SK-N-SH treated with all-trans-retinoic acid at 6 μM for 48 hours (cell line): ENCODE measurements at regions not wholly inside any gene's neighbourhood (a gene's known extent, or its start where the extent isn't known, plus 50 kb on each side); places are given as distances from the start of the nearest gene placed in this dataset.

ENCODE experiments used
- ATAC-seq: fragments of 200-7000 bp; cut with Tn5 transposase; 3 replicates; pipeline ENCODE4 v1.9.1; 2020; ENCODE audit warnings: mild to moderate bottlenecking, moderate library complexity
- ARNTL ChIP-seq: fragments of 450-650 bp; formaldehyde crosslinking; IDR thresholded peaks from 2 replicates; pipeline ENCODE4 v1.5.0; 2020; ENCODE audit warnings: low read depth, mild to moderate bottlenecking, moderate library complexity, borderline replicate concordance
- CSDC2 ChIP-seq: fragments of 250-450 bp; sonication (Bioruptor Pico); IDR thresholded peaks from 2 replicates; pipeline ENCODE4 v1.5.0; 2020; ENCODE audit warnings: mild to moderate bottlenecking, moderate library complexity
- GLIS3 ChIP-seq: fragments of 250-450 bp; sonication (Bioruptor Pico); IDR thresholded peaks from 2 replicates; pipeline ENCODE4 v1.5.0; 2020; ENCODE audit warnings: mild to moderate bottlenecking, moderate library complexity
- ISL1 ChIP-seq: fragments of 250-450 bp; sonication (Bioruptor Pico); IDR thresholded peaks from 2 replicates; pipeline ENCODE4 v2.1.2; 2022; ENCODE audit warnings: mild to moderate bottlenecking, moderate library complexity
- OSR1 ChIP-seq: fragments of 250-450 bp; sonication (Bioruptor Pico); IDR thresholded peaks from 2 replicates; pipeline ENCODE4 v1.8.0; 2022; ENCODE audit warnings: moderate library complexity, mild to moderate bottlenecking, inconsistent platforms
- PATZ1 ChIP-seq: fragments of 250-450 bp; sonication (Bioruptor Pico); IDR thresholded peaks from 2 replicates; pipeline ENCODE4 v1.8.0; 2020; ENCODE audit warnings: mild to moderate bottlenecking, moderate library complexity, borderline replicate concordance
- POU6F1 ChIP-seq: fragments of 250-450 bp; sonication (Bioruptor Pico); IDR thresholded peaks from 2 replicates; pipeline ENCODE4 v1.8.0; 2021; ENCODE audit warnings: low read depth, mild to moderate bottlenecking, moderate library complexity, borderline replicate concordance
- RARB ChIP-seq: fragments of 250-450 bp; sonication (Bioruptor Pico); IDR thresholded peaks from 2 replicates; pipeline ENCODE4 v1.8.0; 2021; ENCODE audit warnings: mild to moderate bottlenecking, moderate library complexity
- SNAI2 ChIP-seq: fragments of 250-450 bp; sonication (Bioruptor Pico); IDR thresholded peaks from 2 replicates; pipeline ENCODE4 v1.5.0; 2020; ENCODE audit warnings: mild to moderate bottlenecking, moderate library complexity
- TCF4 ChIP-seq: fragments of 250-450 bp; sonication (Bioruptor Pico); IDR thresholded peaks from 2 replicates; pipeline ENCODE4 v1.8.0; 2021; ENCODE audit warnings: mild to moderate bottlenecking, moderate library complexity, borderline replicate concordance
- TOX ChIP-seq: fragments of 250-450 bp; sonication (Bioruptor Pico); IDR thresholded peaks from 2 replicates; pipeline ENCODE4 v1.8.0; 2021; ENCODE audit warnings: mild to moderate bottlenecking, moderate library complexity, borderline replicate concordance
- ZFP3 ChIP-seq: fragments of 250-450 bp; sonication (Bioruptor Pico); IDR thresholded peaks from 2 replicates; pipeline ENCODE4 v1.5.0; 2020; ENCODE audit warnings: mild to moderate bottlenecking, moderate library complexity
- ZFP30 ChIP-seq: fragments of 450-650 bp; formaldehyde crosslinking; IDR thresholded peaks from 2 replicates; pipeline ENCODE4 v1.5.0; 2022; ENCODE audit warnings: mild to moderate bottlenecking, moderate library complexity
- ZNF565 ChIP-seq: fragments of 450-650 bp; formaldehyde crosslinking; conservative IDR thresholded peaks from 2 replicates; pipeline ENCODE4 v1.5.0; 2020; ENCODE audit warnings: low read depth, mild to moderate bottlenecking, moderate library complexity
- ZNF70 ChIP-seq: fragments of 450-650 bp; formaldehyde crosslinking; IDR thresholded peaks from 2 replicates; pipeline ENCODE4 v1.5.0; 2020; ENCODE audit warnings: mild to moderate bottlenecking, moderate library complexity
- ZNF8 ChIP-seq: fragments of 450-650 bp; formaldehyde crosslinking; IDR thresholded peaks from 2 replicates; pipeline ENCODE4 v1.5.0; 2020; ENCODE audit warnings: mild to moderate bottlenecking, moderate library complexity
- TF ChIP-seq, protein P1 (sequence below): fragments of 250-450 bp; sonication (Bioruptor Pico); IDR thresholded peaks from 2 replicates; pipeline ENCODE4 v1.5.0; 2020; ENCODE audit warnings: mild to moderate bottlenecking, moderate library complexity
- TF ChIP-seq, protein P2 (sequence below): fragments of 250-450 bp; sonication (Bioruptor Pico); IDR thresholded peaks from 2 replicates; pipeline ENCODE4 v1.5.1; 2020; ENCODE audit warnings: low read depth, mild to moderate bottlenecking, moderate library complexity
- TF ChIP-seq, protein P3 (sequence below): fragments of 250-450 bp; sonication (Bioruptor Pico); IDR thresholded peaks from 2 replicates; pipeline ENCODE4 v1.5.1; 2021; ENCODE audit warnings: mild to moderate bottlenecking, moderate library complexity

DNA sequence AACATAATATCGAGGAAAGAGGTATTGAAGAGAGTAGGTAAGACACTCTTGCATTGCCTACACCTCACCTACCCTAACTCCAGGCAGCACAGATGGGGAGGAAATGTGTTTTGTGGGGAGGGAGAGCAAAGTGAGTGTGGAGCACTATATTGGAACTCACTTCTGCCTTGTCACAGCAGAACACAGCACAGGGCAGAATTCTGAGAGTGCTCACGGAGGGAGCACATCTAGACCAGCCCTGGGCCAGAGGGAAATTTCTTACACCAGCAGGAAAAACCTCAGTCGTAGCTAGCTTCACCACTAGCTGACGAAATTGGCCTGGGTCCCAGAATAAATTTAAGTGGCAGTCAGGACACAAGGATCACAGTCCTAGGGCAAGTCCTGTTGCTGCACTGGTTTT is 517.3 kb downstream of the TMA16 start:
- no peak for ATAC-seq
- TF ChIP-seq, protein P1, sequence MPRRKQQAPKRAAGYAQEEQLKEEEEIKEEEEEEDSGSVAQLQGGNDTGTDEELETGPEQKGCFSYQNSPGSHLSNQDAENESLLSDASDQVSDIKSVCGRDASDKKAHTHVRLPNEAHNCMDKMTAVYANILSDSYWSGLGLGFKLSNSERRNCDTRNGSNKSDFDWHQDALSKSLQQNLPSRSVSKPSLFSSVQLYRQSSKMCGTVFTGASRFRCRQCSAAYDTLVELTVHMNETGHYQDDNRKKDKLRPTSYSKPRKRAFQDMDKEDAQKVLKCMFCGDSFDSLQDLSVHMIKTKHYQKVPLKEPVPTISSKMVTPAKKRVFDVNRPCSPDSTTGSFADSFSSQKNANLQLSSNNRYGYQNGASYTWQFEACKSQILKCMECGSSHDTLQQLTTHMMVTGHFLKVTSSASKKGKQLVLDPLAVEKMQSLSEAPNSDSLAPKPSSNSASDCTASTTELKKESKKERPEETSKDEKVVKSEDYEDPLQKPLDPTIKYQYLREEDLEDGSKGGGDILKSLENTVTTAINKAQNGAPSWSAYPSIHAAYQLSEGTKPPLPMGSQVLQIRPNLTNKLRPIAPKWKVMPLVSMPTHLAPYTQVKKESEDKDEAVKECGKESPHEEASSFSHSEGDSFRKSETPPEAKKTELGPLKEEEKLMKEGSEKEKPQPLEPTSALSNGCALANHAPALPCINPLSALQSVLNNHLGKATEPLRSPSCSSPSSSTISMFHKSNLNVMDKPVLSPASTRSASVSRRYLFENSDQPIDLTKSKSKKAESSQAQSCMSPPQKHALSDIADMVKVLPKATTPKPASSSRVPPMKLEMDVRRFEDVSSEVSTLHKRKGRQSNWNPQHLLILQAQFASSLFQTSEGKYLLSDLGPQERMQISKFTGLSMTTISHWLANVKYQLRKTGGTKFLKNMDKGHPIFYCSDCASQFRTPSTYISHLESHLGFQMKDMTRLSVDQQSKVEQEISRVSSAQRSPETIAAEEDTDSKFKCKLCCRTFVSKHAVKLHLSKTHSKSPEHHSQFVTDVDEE (CRISPR knock-in tag) = no peak
- TF ChIP-seq, protein P2, sequence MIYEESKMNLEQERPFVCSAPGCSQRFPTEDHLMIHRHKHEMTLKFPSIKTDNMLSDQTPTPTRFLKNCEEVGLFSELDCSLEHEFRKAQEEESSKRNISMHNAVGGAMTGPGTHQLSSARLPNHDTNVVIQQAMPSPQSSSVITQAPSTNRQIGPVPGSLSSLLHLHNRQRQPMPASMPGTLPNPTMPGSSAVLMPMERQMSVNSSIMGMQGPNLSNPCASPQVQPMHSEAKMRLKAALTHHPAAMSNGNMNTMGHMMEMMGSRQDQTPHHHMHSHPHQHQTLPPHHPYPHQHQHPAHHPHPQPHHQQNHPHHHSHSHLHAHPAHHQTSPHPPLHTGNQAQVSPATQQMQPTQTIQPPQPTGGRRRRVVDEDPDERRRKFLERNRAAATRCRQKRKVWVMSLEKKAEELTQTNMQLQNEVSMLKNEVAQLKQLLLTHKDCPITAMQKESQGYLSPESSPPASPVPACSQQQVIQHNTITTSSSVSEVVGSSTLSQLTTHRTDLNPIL (CRISPR knock-in tag) = no peak
- TF ChIP-seq OSR1 (no peak), SNAI2 (no peak), ZFP30 (no peak), GLIS3 (CRISPR knock-in tag) (no peak), POU6F1 (CRISPR knock-in tag) (no peak), ZNF8 (no peak), PATZ1 (no peak), CSDC2 (CRISPR knock-in tag) (no peak), ARNTL (no peak)
- TF ChIP-seq, protein P3, sequence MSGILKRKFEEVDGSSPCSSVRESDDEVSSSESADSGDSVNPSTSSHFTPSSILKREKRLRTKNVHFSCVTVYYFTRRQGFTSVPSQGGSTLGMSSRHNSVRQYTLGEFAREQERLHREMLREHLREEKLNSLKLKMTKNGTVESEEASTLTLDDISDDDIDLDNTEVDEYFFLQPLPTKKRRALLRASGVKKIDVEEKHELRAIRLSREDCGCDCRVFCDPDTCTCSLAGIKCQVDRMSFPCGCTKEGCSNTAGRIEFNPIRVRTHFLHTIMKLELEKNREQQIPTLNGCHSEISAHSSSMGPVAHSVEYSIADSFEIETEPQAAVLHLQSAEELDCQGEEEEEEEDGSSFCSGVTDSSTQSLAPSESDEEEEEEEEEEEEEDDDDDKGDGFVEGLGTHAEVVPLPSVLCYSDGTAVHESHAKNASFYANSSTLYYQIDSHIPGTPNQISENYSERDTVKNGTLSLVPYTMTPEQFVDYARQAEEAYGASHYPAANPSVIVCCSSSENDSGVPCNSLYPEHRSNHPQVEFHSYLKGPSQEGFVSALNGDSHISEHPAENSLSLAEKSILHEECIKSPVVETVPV (CRISPR knock-in tag) = no peak

DNA sequence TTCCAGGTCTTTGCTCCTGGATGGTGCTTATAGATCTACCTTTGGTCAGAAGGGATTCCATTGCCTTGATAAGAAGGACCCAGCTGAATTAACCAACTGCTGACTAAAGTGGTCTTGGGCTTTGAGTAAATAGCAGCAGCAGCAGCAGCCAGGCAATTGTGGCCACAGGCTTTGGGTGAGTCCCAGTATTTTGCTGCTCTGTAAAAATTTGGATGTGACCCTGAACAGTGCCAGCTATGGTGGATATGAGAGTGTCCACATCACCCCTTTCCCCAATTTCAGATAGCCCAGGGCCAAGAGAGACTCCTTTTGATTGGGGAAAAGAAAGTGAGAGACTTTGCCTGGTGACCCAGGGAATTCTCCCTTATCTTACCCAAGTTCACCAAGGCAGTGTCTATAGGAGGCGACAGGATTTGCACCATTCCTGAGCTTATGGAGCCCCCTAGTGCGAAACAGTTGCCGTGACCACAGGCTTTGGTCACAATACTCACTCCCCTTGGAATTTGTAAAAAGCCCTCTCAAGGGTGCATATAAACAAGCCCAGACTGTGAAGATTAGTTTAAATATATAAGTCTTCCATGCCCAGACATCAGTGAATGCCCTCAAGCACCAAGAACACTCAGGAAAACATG is 518.0 kb downstream of the TMA16 start:
- TF ChIP-seq, protein P2 (CRISPR knock-in tag) = no peak
- no peak for TF ChIP-seq PATZ1
- no peak for TF ChIP-seq GLIS3 (CRISPR knock-in tag)
- TF ChIP-seq ARNTL = no peak
- no peak for TF ChIP-seq ZFP3
- no peak for TF ChIP-seq ZNF8
- TF ChIP-seq POU6F1 (CRISPR knock-in tag) = no peak
- no peak for TF ChIP-seq ZNF565
- TF ChIP-seq TOX = no peak
- no peak for TF ChIP-seq ZNF70
- no peak for TF ChIP-seq SNAI2
- TF ChIP-seq, protein P3 (CRISPR knock-in tag) = no peak
- no peak for TF ChIP-seq ZFP30
- TF ChIP-seq ISL1 = no peak
- TF ChIP-seq TCF4 (CRISPR knock-in tag) = no peak
- TF ChIP-seq RARB (CRISPR knock-in tag) = no peak
- ATAC-seq = peak; percentile 71
